Lower leg skin (tissue), 4 donors: ENCODE measurements at regions not wholly inside any gene's neighbourhood (a gene's known extent, or its start where the extent isn't known, plus 50 kb on each side); places are given as distances from the start of the nearest gene placed in this dataset.

ENCODE experiments used
- DNase-seq, 2 donors: peaks; one replicate each; pipeline ENCODE4 v3.0.0-alpha.2; 2019; ENCODE audit warnings: low spot score in 2 of 2
- H3K4me3 ChIP-seq: fragments of 200-600 bp; sonication (generic); 2 replicates; pipeline ENCODE4 v1.5.1; 2017; ENCODE audit warnings: mild to moderate bottlenecking, low read depth; ENCODE audit not compliant: poor library complexity, severe bottlenecking
- CTCF ChIP-seq, 3 donors: fragments of 450-650 bp; IDR thresholded peaks; one replicate each; pipeline ENCODE4 v1.5.1; 2016; ENCODE audit warnings: antibody characterized with exemption in 3 of 3, mild to moderate bottlenecking in 3 of 3, moderate library complexity in 2 of 3
- POLR2A ChIP-seq, 2 donors: fragments of 450-650 bp; IDR thresholded peaks; one replicate each; pipeline ENCODE4 v1.6.1; 2016 to 2017; ENCODE audit warnings: antibody characterized with exemption in 2 of 2, mild to moderate bottlenecking in 1 of 2, moderate library complexity in 1 of 2
- WGBS, 2 donors: methylation state at CpG; one replicate each; pipeline ENCODE4 v1.1.5; 2018; 5-methylcytosine and 5-hydroxymethylcytosine counted together
- intact Hi-C: fragments of 100-400 bp; cut with DNase I; formaldehyde crosslinking; loops from one replicate; pipeline ENCODE4 v1.15.0; 2023; ENCODE audit warnings: low total_unique reads

- no peak overlapping the region for H3K4me3 ChIP-seq
- 55 to 64% methylated on average over 6 of the region's 6 CpGs for WGBS, 2 donors
- intact Hi-C loops = no loop called here
- no peak for TF ChIP-seq CTCF (IDR thresholded peaks at IDR 0.05)
- TF ChIP-seq POLR2A (IDR thresholded peaks at IDR 0.05) = no peak
- DNase-seq = peak in 1 of 2 donors; percentile 61
Measured at GRCh38 chr20:7650086-7650879, 290.0 kb downstream of the HAO1 start.

GRCh38 chr20:7654231-7654630 is 286.0 kb downstream of the HAO1 start:
- TF ChIP-seq POLR2A (IDR thresholded peaks at IDR 0.05) (no peak), CTCF (IDR thresholded peaks at IDR 0.05) (no peak)
- no peak for DNase-seq
- intact Hi-C loops = loop anchor here (2.0 kb wide), 1 partner anchor 27 kb away; no protein-coding TSS in a partner anchor
- no peak overlapping the region for H3K4me3 ChIP-seq

- intact Hi-C loops = no loop called here
- DNase-seq = no peak
- no peak overlapping the region for H3K4me3 ChIP-seq
- TF ChIP-seq CTCF (IDR thresholded peaks at IDR 0.05) (no peak), POLR2A (IDR thresholded peaks at IDR 0.05) (no peak)
- WGBS, 2 donors = 68 to 71% methylated on average over 4 of the region's 4 CpGs
Measured at GRCh38 chr20:7656687-7657467, 283.4 kb downstream of the HAO1 start.

GRCh38 chr20:7657569-7657968 is 282.7 kb downstream of the HAO1 start:
- WGBS, 2 donors = 71 to 76% methylated on average over 2 of the region's 2 CpGs
- no peak for TF ChIP-seq POLR2A (IDR thresholded peaks at IDR 0.05)
- no peak for TF ChIP-seq CTCF (IDR thresholded peaks at IDR 0.05)
- H3K4me3 ChIP-seq = no peak overlapping the region
- DNase-seq = no peak
- intact Hi-C loops = no loop called here

- DNase-seq = no peak
- no peak overlapping the region for H3K4me3 ChIP-seq
- WGBS, 2 donors = 85 to 87% methylated on average over 3 of the region's 3 CpGs
- no peak for TF ChIP-seq POLR2A (IDR thresholded peaks at IDR 0.05)
- TF ChIP-seq CTCF (IDR thresholded peaks at IDR 0.05) = no peak
- intact Hi-C loops = no loop called here
Measured at GRCh38 chr20:7660165-7660564, 280.1 kb downstream of the HAO1 start.
